Skin of body (tissue), 1 donor: ENCODE measurements at regions not wholly inside any gene's neighbourhood (a gene's known extent, or its start where the extent isn't known, plus 50 kb on each side); places are given as distances from the start of the nearest gene placed in this dataset.
"Not testable (repeated sequence)": the region's sequence is repeated elsewhere in the genome, so short reads cannot be mapped to it uniquely, and the experiment has no call there.

Source experiments
- DNase-seq: peaks from one replicate; lab custom pipeline; 2025; lab: John Stamatoyannopoulos, UW

GRCh38 chr6:153435787-153436186, 304.7 kb upstream of the RGS17 start:
- DNase-seq, result no peak

GRCh38 chr6:153425536-153425935, 294.5 kb upstream of the RGS17 start:
- DNase-seq, result no peak

- DNase-seq, result no peak
Observed at GRCh38 chr6:153424719-153425400, 293.8 kb upstream of the RGS17 start.

GRCh38 chr6:153412519-153412918, 281.4 kb upstream of the RGS17 start:
- DNase-seq, result no peak

- DNase-seq, result no peak
Observed at GRCh38 chr6:153411070-153411648, 280.1 kb upstream of the RGS17 start.

GRCh38 chr6:153405931-153406330, 274.8 kb upstream of the RGS17 start:
- DNase-seq, result no peak

- DNase-seq, result no peak
Observed at GRCh38 chr6:153401751-153402150, 270.7 kb upstream of the RGS17 start.

GRCh38 chr6:153392156-153392555, 261.1 kb upstream of the RGS17 start:
- no peak for DNase-seq

- DNase-seq, result no peak
Observed at GRCh38 chr6:153373869-153374268, 242.8 kb upstream of the RGS17 start.

- no peak for DNase-seq
Observed at GRCh38 chr6:153368131-153368530, 237.0 kb upstream of the RGS17 start.

- DNase-seq, result no peak
Observed at GRCh38 chr6:153367021-153367420, 235.9 kb upstream of the RGS17 start.

GRCh38 chr6:153357391-153357790, 226.3 kb upstream of the RGS17 start:
- no peak for DNase-seq

GRCh38 chr6:153340568-153340967, 209.5 kb upstream of the RGS17 start:
- DNase-seq, result no peak

GRCh38 chr6:153334121-153334520, 203.0 kb upstream of the RGS17 start:
- no peak for DNase-seq

GRCh38 chr6:153331221-153331620, 200.1 kb upstream of the RGS17 start:
- not testable (repeated sequence) for DNase-seq

GRCh38 chr6:153328194-153328593, 197.1 kb upstream of the RGS17 start:
- DNase-seq, result no peak

GRCh38 chr6:153325661-153326060, 194.6 kb upstream of the RGS17 start:
- DNase-seq, result no peak

GRCh38 chr6:153312634-153313033, 181.6 kb upstream of the RGS17 start:
- DNase-seq, result no peak

- DNase-seq, result peak; percentile 59
Observed at GRCh38 chr6:153309651-153310050, 178.6 kb upstream of the RGS17 start.

GRCh38 chr6:153302133-153302532, 171.1 kb upstream of the RGS17 start:
- no peak for DNase-seq

GRCh38 chr6:153301602-153302001, 170.5 kb upstream of the RGS17 start:
- DNase-seq, result no peak

- DNase-seq, result not testable (repeated sequence)
Observed at GRCh38 chr6:153282456-153282855, 151.4 kb upstream of the RGS17 start.

- no peak for DNase-seq
Observed at GRCh38 chr6:153275997-153276396, 144.9 kb upstream of the RGS17 start.
